RWPE2 (cell line): ENCODE measurements at regions not wholly inside any gene's neighbourhood (a gene's known extent, or its start where the extent isn't known, plus 50 kb on each side); places are given as distances from the start of the nearest gene placed in this dataset.

Source experiments
- ATAC-seq: fragments of 200-7000 bp; cut with Tn5 transposase; 3 replicates; pipeline ENCODE4 v1.9.1; 2021; ENCODE audit warnings: low read depth
- DNase-seq: peaks from one replicate; pipeline ENCODE4 v3.0.0-alpha.2; 2020; ENCODE audit warnings: low spot score
- H3K27ac ChIP-seq: fragments of 450-650 bp; 2 replicates; pipeline ENCODE4 v1.5.1; 2017; ENCODE audit warnings: mild to moderate bottlenecking; ENCODE audit not compliant: poor library complexity, severe bottlenecking
- H3K27me3 ChIP-seq: fragments of 250-450 bp; sonication (Bioruptor Pico); 2 replicates; pipeline ENCODE4 v1.5.1; 2021; ENCODE audit warnings: mild to moderate bottlenecking, moderate library complexity; ENCODE audit not compliant: insufficient read depth, poor library complexity, severe bottlenecking
- H3K36me3 ChIP-seq: fragments of 250-450 bp; sonication (Bioruptor Pico); 2 replicates; pipeline ENCODE4 v1.5.1; 2020; ENCODE audit warnings: low read depth, mild to moderate bottlenecking, moderate library complexity
- H3K4me1 ChIP-seq: fragments of 250-450 bp; sonication (Bioruptor Pico); 2 replicates; pipeline ENCODE4 v1.5.1; 2021; ENCODE audit warnings: mild to moderate bottlenecking, moderate library complexity; ENCODE audit not compliant: insufficient read depth, poor library complexity, severe bottlenecking
- H3K4me3 ChIP-seq: fragments of 250-450 bp; sonication (Bioruptor Pico); 2 replicates; pipeline ENCODE4 v1.5.1; 2021; ENCODE audit warnings: mild to moderate bottlenecking, moderate library complexity; ENCODE audit not compliant: severe bottlenecking
- H3K9me3 ChIP-seq: fragments of 250-450 bp; sonication (Bioruptor Pico); 2 replicates; pipeline ENCODE4 v1.5.1; 2021; ENCODE audit warnings: mild to moderate bottlenecking, moderate library complexity; ENCODE audit not compliant: severe bottlenecking
- TF ChIP-seq, protein P1 (sequence below): fragments of 450-650 bp; IDR thresholded peaks from one replicate; pipeline ENCODE4 v1.5.1; 2017; ENCODE audit warnings: mild to moderate bottlenecking, moderate library complexity; ENCODE audit not compliant: poor library complexity, severe bottlenecking

DNA sequence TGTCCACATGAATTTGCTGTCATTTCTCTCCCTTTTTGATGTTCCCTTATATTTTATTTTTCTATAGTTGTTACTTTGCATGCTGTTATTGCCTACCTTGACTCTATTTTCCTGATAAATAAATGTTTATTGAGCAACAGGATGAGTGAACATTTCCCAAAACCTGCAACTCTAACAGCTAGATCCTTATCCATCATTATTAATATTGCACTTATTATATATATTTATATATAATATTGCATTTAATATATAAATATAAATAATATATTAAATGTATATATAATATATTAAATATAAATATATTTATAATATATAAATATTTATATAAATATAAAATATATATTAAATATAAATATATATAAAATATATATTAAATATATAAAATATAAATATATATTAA lies 436.1 kb upstream of the MMADHC start:
- Histone ChIP-seq H3K9me3 (no peaks in the 10 kb centered on the region), H3K27ac (no peak overlapping the region), H3K27me3 (no peaks in the 10 kb centered on the region), H3K4me1 (peaks cover 5% of the 10 kb centered on the region), H3K4me3 (no peak overlapping the region), H3K36me3 (no peaks in the 10 kb centered on the region)
- no peak for ATAC-seq
- TF ChIP-seq, protein P1, sequence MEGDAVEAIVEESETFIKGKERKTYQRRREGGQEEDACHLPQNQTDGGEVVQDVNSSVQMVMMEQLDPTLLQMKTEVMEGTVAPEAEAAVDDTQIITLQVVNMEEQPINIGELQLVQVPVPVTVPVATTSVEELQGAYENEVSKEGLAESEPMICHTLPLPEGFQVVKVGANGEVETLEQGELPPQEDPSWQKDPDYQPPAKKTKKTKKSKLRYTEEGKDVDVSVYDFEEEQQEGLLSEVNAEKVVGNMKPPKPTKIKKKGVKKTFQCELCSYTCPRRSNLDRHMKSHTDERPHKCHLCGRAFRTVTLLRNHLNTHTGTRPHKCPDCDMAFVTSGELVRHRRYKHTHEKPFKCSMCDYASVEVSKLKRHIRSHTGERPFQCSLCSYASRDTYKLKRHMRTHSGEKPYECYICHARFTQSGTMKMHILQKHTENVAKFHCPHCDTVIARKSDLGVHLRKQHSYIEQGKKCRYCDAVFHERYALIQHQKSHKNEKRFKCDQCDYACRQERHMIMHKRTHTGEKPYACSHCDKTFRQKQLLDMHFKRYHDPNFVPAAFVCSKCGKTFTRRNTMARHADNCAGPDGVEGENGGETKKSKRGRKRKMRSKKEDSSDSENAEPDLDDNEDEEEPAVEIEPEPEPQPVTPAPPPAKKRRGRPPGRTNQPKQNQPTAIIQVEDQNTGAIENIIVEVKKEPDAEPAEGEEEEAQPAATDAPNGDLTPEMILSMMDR, result no peak
- no peak for DNase-seq

DNA sequence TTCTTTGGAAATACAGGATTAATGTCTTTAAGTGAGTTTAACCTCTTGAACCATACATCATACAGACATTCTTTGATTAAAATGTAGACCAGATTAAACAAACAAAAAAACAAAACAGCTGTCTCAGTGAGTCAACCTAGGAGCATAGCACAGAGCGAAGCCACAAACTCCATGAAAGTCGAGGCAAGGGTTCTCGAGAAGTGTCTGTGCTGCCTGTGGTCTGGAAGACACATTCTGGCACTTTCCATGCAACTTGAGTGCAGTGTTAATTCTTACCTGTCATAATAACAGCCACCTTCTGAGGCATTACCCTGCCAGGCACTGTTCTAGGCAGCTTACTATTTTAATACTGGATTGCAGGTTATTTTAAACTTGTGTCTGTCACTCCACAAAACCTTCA lies 435.5 kb upstream of the MMADHC start:
- Histone ChIP-seq H3K4me1 (peaks cover 5% of the 10 kb centered on the region), H3K9me3 (no peaks in the 10 kb centered on the region), H3K4me3 (no peak overlapping the region), H3K27ac (no peak overlapping the region), H3K27me3 (no peaks in the 10 kb centered on the region), H3K36me3 (no peaks in the 10 kb centered on the region)
- no peak for DNase-seq
- TF ChIP-seq, protein P1, result no peak
- no peak for ATAC-seq

DNA sequence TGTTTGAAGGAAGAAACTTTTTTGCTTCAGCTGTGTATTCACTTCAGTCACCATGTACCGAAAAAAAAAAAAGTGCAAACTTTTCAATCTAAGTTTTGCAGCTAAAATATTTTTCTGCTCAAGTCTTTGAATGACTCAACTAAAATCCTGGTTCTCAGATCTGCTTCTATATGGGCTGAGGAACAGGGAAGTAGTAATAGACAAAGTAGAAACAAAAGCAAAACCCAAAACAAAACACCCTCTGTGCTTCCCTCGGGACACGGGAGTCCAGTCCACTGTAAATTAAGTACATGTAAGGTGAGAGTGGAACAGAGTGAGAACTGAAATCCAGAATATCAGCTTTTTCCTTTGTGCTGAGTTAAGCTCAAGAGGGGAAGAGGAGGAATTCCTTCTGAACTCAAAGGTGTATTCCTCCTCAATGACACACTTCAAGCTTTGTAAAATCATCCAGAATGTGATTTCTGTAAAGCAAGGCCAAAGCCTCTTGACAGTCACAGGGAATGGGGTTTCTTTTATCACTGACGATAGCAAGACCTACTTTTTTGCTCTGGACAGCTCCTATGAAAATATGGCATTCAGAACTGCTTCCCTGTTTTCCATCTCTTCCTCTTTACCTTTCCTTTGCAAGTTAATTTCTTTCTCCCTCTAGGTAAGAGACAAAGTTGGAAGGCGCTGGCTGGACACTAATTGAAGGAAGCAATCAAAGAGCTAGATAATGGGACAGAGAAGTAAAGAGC lies 433.5 kb upstream of the MMADHC start:
- Histone ChIP-seq H3K4me1 (peaks cover 5% of the 10 kb centered on the region), H3K4me3 (no peak overlapping the region), H3K27me3 (no peaks in the 10 kb centered on the region), H3K9me3 (no peaks in the 10 kb centered on the region), H3K27ac (no peak overlapping the region), H3K36me3 (no peaks in the 10 kb centered on the region)
- no peak for ATAC-seq
- no peak for DNase-seq
- TF ChIP-seq, protein P1, result no peak

DNA sequence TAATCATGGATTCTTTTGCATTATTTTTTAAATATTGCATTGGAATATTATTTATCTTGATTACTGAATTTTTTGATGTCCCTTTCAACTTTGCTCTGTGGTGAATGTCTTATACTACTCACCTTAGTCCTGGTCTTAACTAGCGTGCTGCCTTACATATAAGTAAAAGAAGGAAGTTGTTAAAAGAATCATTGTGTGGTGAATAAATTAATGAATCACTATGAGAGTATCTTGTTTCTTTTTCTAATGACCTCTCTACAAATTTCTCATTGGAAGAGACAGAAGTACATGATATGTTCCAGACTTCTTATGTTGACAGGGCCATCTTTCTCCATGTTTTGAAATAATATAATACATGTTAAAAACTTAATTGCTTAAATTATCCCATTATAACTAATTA lies 432.6 kb upstream of the MMADHC start:
- no peaks in the 10 kb centered on the region for H3K4me1 ChIP-seq
- DNase-seq, result no peak
- no peak for ATAC-seq
- no peaks in the 10 kb centered on the region for H3K9me3 ChIP-seq
- no peak overlapping the region for H3K27ac ChIP-seq
- no peaks in the 10 kb centered on the region for H3K36me3 ChIP-seq
- no peaks in the 10 kb centered on the region for H3K27me3 ChIP-seq
- TF ChIP-seq, protein P1, result no peak
- no peak overlapping the region for H3K4me3 ChIP-seq

DNA sequence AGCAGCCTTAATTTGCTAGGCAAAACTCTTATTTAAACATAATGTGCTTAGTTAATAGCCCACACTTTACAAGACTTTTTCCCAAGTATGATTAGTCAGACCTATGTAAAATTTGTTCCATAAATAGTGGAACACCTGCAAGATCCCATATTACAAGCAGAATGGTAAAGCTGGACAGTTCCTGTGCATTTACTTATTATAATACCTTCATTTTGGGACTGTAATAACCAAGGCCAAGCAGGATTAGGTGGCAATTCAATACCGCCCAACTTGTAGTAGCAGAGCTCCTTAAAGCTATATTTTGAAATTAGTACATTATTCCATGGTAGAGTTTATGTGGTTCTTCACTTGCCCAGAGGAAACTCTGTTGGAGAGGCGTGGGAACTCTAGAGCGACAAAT lies 431.5 kb upstream of the MMADHC start:
- DNase-seq (no peak), ATAC-seq (no peak)
- Histone ChIP-seq H3K9me3 (no peaks in the 10 kb centered on the region), H3K36me3 (no peaks in the 10 kb centered on the region), H3K4me1 (no peaks in the 10 kb centered on the region), H3K27ac (no peak overlapping the region), H3K4me3 (no peak overlapping the region), H3K27me3 (no peaks in the 10 kb centered on the region)
- TF ChIP-seq, protein P1, result no peak
